CD4-positive, CD25-positive, alpha-beta regulatory T cell (primary cell): ENCODE measurements at regions not wholly inside any gene's neighbourhood (a gene's known extent, or its start where the extent isn't known, plus 50 kb on each side); places are given as distances from the start of the nearest gene placed in this dataset.

Source experiments
- ATAC-seq, 2 donors: fragments of 150-1000 bp; cut with Tn5 transposase; one replicate each; pipeline ENCODE4 v1.10.0; 2021; ENCODE audit warnings: low read depth in 2 of 2, moderate number of reproducible peaks in 2 of 2, moderate library complexity in 1 of 2
- DNase-seq, 3 donors: peaks; one replicate each; pipeline versions ENCODE4 v3.0.0 to v3.0.0-alpha.2; 2012 to 2022; ENCODE audit warnings: mixed read lengths in 1 of 3
- H3K27ac ChIP-seq: one replicate; pipeline ENCODE4 v1.7.0; 2013; ENCODE audit warnings: mild to moderate bottlenecking, low read length; ENCODE audit not compliant: insufficient read depth, poor library complexity, severe bottlenecking
- H3K27me3 ChIP-seq: one replicate; pipeline ENCODE4 v1.7.0; 2013; ENCODE audit warnings: low read length; ENCODE audit not compliant: control insufficient read depth, insufficient read depth
- H3K36me3 ChIP-seq: one replicate; pipeline ENCODE4 v1.7.0; 2013; ENCODE audit warnings: mild to moderate bottlenecking, low read length, moderate library complexity; ENCODE audit not compliant: control insufficient read depth, insufficient read depth
- H3K4me1 ChIP-seq: 2 replicates; pipeline ENCODE4 v1.7.0; 2013; ENCODE audit warnings: mild to moderate bottlenecking, low read length; ENCODE audit not compliant: insufficient read depth, control insufficient read depth, poor library complexity, severe bottlenecking
- H3K4me3 ChIP-seq: one replicate; pipeline ENCODE4 v1.7.0; 2013; ENCODE audit warnings: low read depth, mild to moderate bottlenecking, low read length, moderate library complexity
- H3K9me3 ChIP-seq, 2 experiments: 1 replicate in 1 of 2; 2 replicates in 1 of 2; pipeline ENCODE4 v1.7.0; 2013; ENCODE audit warnings: low read length in 2 of 2, mild to moderate bottlenecking in 1 of 2, moderate library complexity in 1 of 2; ENCODE audit not compliant: control insufficient read depth in 2 of 2
- H3K27ac Mint-ChIP-seq, 3 donors: one replicate each; pipeline ENCODE4 v1.8.0; 2020 to 2022; ENCODE audit warnings: mild to moderate bottlenecking in 3 of 3, mixed read lengths in 3 of 3, moderate library complexity in 2 of 3
- H3K27me3 Mint-ChIP-seq: one replicate; pipeline ENCODE4 v1.8.0; 2022; ENCODE audit warnings: mild to moderate bottlenecking, mixed read lengths
- H3K36me3 Mint-ChIP-seq: one replicate; pipeline ENCODE4 v1.8.0; 2020; ENCODE audit warnings: mixed read lengths
- H3K4me1 Mint-ChIP-seq, 4 donors: one replicate each; pipeline ENCODE4 v1.8.0; 2020 to 2022; ENCODE audit warnings: mixed read lengths in 4 of 4, mild to moderate bottlenecking in 1 of 4
- H3K4me3 Mint-ChIP-seq, 4 donors: one replicate each; pipeline ENCODE4 v1.8.0; 2020 to 2022; ENCODE audit warnings: mild to moderate bottlenecking in 4 of 4, mixed read lengths in 4 of 4, moderate library complexity in 3 of 4
- H3K9me3 Mint-ChIP-seq, 7 donors: one replicate each; pipeline ENCODE4 v1.8.0; 2020 to 2022; ENCODE audit warnings: mixed read lengths in 7 of 7, mild to moderate bottlenecking in 3 of 7, moderate library complexity in 2 of 7

- Mint-ChIP-seq H3K27me3 (no peaks in the 10 kb centered on the region), H3K36me3 (peaks cover 17% of the 10 kb centered on the region), H3K27ac (peak overlapping the region in 1 of 3 donors; percentile 60), H3K4me1 (peaks cover 0 to 9% (median 5%) of the 10 kb centered on the region in 4 donors), H3K9me3 (peaks cover 0 to 6% (median 0%) of the 10 kb centered on the region in 7 donors), H3K4me3 (no peak overlapping the region)
- Histone ChIP-seq H3K27me3 (no peaks in the 10 kb centered on the region), H3K4me3 (no peak overlapping the region), H3K9me3 (no peaks in the 10 kb centered on the region), H3K36me3 (no peaks in the 10 kb centered on the region), H3K4me1 (no peaks in the 10 kb centered on the region), H3K27ac (no peak overlapping the region)
- ATAC-seq (no peak), DNase-seq (no peak)
Observed at GRCh38 chr6:166841216-166841615, 115.1 kb downstream of the RNASET2 start.

GRCh38 chr6:166839569-166839968, 116.8 kb downstream of the RNASET2 start:
- DNase-seq (no peak), ATAC-seq (no peak)
- Histone ChIP-seq H3K36me3 (no peaks in the 10 kb centered on the region), H3K9me3 (no peaks in the 10 kb centered on the region), H3K27ac (no peak overlapping the region), H3K4me1 (no peaks in the 10 kb centered on the region), H3K27me3 (no peaks in the 10 kb centered on the region), H3K4me3 (no peak overlapping the region)
- H3K36me3 Mint-ChIP-seq, result peaks cover 17% of the 10 kb centered on the region
- H3K4me3 Mint-ChIP-seq, result no peak overlapping the region
- H3K4me1 Mint-ChIP-seq, result peaks cover 0 to 4% (median 0%) of the 10 kb centered on the region in 4 donors
- no peaks in the 10 kb centered on the region for H3K27me3 Mint-ChIP-seq
- H3K27ac Mint-ChIP-seq, result no peak overlapping the region
- peaks cover 0 to 3% (median 0%) of the 10 kb centered on the region in 7 donors for H3K9me3 Mint-ChIP-seq

GRCh38 chr6:166838987-166839386, 117.4 kb downstream of the RNASET2 start:
- Histone ChIP-seq H3K27me3 (no peaks in the 10 kb centered on the region), H3K4me1 (no peaks in the 10 kb centered on the region), H3K9me3 (no peaks in the 10 kb centered on the region), H3K4me3 (no peak overlapping the region), H3K36me3 (no peaks in the 10 kb centered on the region), H3K27ac (no peak overlapping the region)
- DNase-seq (no peak), ATAC-seq (no peak)
- H3K9me3 Mint-ChIP-seq, result peaks cover 0 to 3% (median 0%) of the 10 kb centered on the region in 7 donors
- no peak overlapping the region for H3K4me3 Mint-ChIP-seq
- no peak overlapping the region for H3K27ac Mint-ChIP-seq
- H3K36me3 Mint-ChIP-seq, result peaks cover 17% of the 10 kb centered on the region
- peaks cover 0 to 4% (median 0%) of the 10 kb centered on the region in 4 donors for H3K4me1 Mint-ChIP-seq
- no peaks in the 10 kb centered on the region for H3K27me3 Mint-ChIP-seq

- H3K9me3 Mint-ChIP-seq, result peaks cover 0 to 3% (median 0%) of the 10 kb centered on the region in 7 donors
- no peak for DNase-seq
- no peaks in the 10 kb centered on the region for H3K9me3 ChIP-seq
- H3K4me3 ChIP-seq, result no peak overlapping the region
- ATAC-seq, result no peak
- no peaks in the 10 kb centered on the region for H3K27me3 ChIP-seq
- H3K4me1 ChIP-seq, result no peaks in the 10 kb centered on the region
- peaks cover 17% of the 10 kb centered on the region for H3K36me3 Mint-ChIP-seq
- H3K27ac ChIP-seq, result no peak overlapping the region
- no peak overlapping the region for H3K27ac Mint-ChIP-seq
- H3K4me1 Mint-ChIP-seq, result peaks cover 0 to 4% (median 0%) of the 10 kb centered on the region in 4 donors
- no peaks in the 10 kb centered on the region for H3K36me3 ChIP-seq
- H3K4me3 Mint-ChIP-seq, result no peak overlapping the region
- H3K27me3 Mint-ChIP-seq, result no peaks in the 10 kb centered on the region
Observed at GRCh38 chr6:166836785-166837718, 119.3 kb downstream of the RNASET2 start.

GRCh38 chr6:166834049-166834448, 122.3 kb downstream of the RNASET2 start:
- no peak overlapping the region for H3K27ac Mint-ChIP-seq
- peaks cover 11% of the 10 kb centered on the region for H3K36me3 Mint-ChIP-seq
- Histone ChIP-seq H3K4me3 (no peak overlapping the region), H3K27ac (no peak overlapping the region), H3K9me3 (no peaks in the 10 kb centered on the region), H3K27me3 (no peaks in the 10 kb centered on the region), H3K4me1 (no peaks in the 10 kb centered on the region), H3K36me3 (no peaks in the 10 kb centered on the region)
- DNase-seq (no peak), ATAC-seq (no peak)
- H3K4me3 Mint-ChIP-seq, result no peak overlapping the region
- H3K27me3 Mint-ChIP-seq, result no peaks in the 10 kb centered on the region
- H3K4me1 Mint-ChIP-seq, result peaks cover 0 to 2% (median 0%) of the 10 kb centered on the region in 4 donors
- H3K9me3 Mint-ChIP-seq, result peaks cover 0 to 3% (median 0%) of the 10 kb centered on the region in 7 donors

- H3K27me3 Mint-ChIP-seq, result no peaks in the 10 kb centered on the region
- peaks cover 0 to 1% (median 0%) of the 10 kb centered on the region in 7 donors for H3K9me3 Mint-ChIP-seq
- H3K4me1 Mint-ChIP-seq, result peaks cover 0 to 2% (median 0%) of the 10 kb centered on the region in 4 donors
- no peaks in the 10 kb centered on the region for H3K36me3 Mint-ChIP-seq
- Histone ChIP-seq H3K4me3 (no peak overlapping the region), H3K4me1 (no peaks in the 10 kb centered on the region), H3K27me3 (no peaks in the 10 kb centered on the region), H3K36me3 (no peaks in the 10 kb centered on the region), H3K9me3 (no peaks in the 10 kb centered on the region), H3K27ac (no peak overlapping the region)
- ATAC-seq, result no peak
- no peak for DNase-seq
- H3K4me3 Mint-ChIP-seq, result no peak overlapping the region
- H3K27ac Mint-ChIP-seq, result no peak overlapping the region
Observed at GRCh38 chr6:166830891-166831363, 125.4 kb downstream of the RNASET2 start.

- no peak overlapping the region for H3K27ac Mint-ChIP-seq
- DNase-seq (no peak), ATAC-seq (no peak)
- peaks cover 0 to 2% (median 0%) of the 10 kb centered on the region in 4 donors for H3K4me1 Mint-ChIP-seq
- no peak overlapping the region for H3K4me3 Mint-ChIP-seq
- no peaks in the 10 kb centered on the region for H3K36me3 Mint-ChIP-seq
- no peaks in the 10 kb centered on the region for H3K4me1 ChIP-seq
- peaks cover 0 to 1% (median 0%) of the 10 kb centered on the region in 7 donors for H3K9me3 Mint-ChIP-seq
- no peaks in the 10 kb centered on the region for H3K27me3 ChIP-seq
- no peak overlapping the region for H3K4me3 ChIP-seq
- H3K9me3 ChIP-seq, result no peaks in the 10 kb centered on the region
- no peaks in the 10 kb centered on the region for H3K27me3 Mint-ChIP-seq
- H3K36me3 ChIP-seq, result no peaks in the 10 kb centered on the region
- H3K27ac ChIP-seq, result no peak overlapping the region
Observed at GRCh38 chr6:166830185-166830890, 126.0 kb downstream of the RNASET2 start.
